NCI-H510A (cell line): ENCODE measurements at regions not wholly inside any gene's neighbourhood (a gene's known extent, or its start where the extent isn't known, plus 50 kb on each side); places are given as distances from the start of the nearest gene placed in this dataset.
A peak's percentile ranks its signal among the peaks of the same experiment; 100 is the strongest.
"Not testable (repeated sequence)": the region's sequence is repeated elsewhere in the genome, so short reads cannot be mapped to it uniquely, and the experiment has no call there.

Experiments used
- DNase-seq: peaks from one replicate; lab custom pipeline; 2025; lab: John Stamatoyannopoulos, UW

DNA sequence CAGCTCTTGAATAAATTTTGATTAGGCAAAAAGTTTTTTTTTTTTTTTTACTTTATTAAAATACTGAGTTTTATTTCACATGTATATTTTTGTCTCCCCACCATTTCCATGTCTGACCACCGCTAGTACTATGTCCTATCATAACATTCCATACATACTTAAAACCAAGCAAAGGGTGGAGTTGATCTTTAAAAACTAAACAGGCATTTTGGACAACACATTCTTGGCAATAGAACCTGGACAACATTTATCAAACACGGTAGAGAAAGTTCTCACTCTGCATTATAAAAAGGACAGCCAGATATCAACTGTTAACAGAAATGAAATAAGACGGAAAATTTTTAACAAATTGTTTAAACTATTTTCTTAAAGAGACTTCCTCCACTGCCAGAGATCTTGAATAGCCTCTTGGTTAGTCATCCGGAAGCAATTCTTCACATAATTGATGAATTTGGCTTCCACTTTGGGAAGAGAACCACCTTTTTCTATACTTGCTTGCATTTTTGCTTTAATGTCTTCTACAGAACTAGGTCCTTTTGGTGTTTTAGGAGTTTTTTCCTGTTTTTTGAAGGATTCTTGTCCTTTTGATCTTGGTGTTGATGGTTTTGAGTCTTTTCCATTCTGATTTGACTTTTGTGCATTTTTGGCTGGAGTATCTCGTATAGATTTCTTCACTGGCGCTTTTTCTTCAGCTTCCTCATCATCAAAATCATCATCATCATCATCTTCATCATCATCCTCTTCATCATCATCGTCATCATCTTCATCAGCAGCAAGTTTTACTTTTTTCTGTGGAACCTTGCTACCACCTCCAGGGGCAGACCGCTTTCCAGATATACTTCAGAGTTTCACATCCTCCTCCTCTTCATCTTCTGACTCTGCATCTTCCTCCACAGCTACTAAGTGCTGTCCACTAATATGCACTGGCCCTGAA lies 58.7 kb downstream of the POU5F2 start:
- DNase-seq, result not testable (repeated sequence)

DNA sequence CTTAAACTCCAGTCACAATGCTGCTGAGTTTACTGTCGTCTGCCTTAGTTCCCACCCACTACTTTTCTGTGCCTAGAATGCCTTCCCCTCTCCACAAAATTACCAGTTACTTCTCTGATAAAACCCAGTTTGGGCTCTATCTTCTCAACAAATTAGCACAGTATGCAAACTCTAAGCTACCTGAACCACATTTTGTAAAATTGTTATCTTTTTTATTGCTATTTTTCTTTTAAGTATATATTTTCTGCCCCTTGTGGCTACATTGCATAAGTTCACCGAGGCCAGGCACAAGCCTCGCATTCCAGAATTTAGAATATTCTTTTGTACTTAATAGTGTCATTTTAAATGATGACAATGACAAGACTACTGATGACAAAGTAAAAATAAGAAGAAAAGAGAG lies 60.0 kb downstream of the POU5F2 start:
- no peak for DNase-seq

DNA sequence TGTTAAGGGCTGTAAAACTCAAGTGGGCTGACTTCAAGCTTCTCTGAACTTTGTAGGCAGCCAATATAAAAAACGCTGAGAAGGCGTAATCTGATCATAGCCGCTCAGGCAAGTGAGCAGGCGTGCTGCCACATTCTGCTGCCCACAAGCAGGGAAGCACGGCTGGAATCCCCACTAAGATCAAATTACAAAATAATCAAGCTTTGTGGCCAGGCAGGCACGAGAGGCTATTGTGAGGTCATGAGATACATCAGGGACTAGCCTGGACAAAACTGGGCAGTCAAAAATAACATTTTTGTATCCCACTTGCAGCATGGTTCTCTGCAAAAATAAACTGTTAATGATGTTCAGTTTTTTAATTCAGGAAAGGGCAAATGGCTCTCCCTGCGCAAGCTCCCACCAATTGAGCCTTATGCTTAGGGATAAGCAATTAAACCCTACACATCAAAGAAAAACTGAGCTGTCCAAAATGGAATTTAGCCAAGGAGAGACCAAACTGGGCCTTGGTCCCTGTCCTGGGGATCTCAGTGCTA lies 64.0 kb downstream of the POU5F2 start:
- DNase-seq, result peak; percentile 86

DNA sequence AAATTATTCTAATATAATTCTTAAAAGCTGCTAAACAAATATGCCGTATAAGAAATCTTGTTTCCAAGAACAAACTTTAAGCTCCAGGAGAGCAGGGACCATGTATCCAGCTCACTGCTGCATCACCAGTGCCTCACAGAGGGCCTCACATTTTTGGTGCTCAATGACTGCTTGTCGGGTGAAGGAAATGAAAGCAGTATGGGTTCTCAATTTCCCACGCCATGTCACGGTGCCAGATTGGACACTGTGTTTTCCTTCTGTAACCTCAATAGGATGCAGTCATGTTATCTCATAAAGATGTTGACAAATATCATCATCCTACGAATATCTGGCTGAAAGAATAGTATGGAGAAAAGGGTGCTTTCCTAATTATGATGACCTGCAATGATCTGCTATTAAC lies 64.7 kb downstream of the POU5F2 start:
- DNase-seq, result no peak

DNA sequence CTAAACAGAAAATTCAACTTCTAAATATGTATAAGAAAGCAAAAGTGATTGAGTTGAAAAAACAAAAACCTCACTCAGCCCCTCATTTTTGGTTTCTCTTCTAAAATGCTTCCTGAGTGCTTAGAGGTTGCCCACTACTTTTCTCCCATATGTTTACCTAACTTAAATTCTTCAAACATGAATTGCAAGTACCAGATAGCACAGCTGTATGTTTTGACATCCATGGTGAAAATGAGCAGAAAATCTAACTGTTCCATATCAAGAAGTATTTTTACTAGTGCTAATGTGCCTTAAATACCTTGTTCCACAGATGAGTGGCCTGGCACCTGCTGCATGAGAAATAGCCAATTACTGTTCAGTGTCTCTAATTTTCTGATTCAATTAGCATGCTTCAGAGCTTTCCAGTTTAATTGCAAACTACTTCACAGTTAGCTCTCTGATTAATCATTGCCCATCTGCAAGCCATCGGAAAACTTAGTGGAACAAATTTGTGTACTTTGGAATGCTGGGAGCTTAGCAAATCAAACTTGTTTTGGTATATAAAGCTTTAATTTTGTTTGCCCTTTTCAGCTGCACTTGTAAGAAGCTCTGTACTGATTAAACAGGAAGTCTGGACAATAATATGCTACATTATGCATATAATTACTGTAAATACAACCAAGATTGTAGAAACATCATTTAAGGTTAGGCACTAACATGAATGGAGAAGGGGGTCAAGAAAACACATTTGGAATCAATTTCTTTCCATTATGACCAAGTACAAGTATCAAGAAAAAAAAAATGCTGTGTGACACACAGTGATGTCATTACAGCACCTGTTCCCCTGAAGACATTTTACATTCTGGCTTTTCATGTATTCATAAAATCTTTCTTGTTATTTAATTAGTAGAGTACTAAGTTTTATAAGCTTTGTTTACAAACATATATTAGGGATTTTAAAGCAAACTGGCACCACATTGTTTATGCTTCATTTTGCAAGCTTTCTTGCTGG lies 65.6 kb downstream of the POU5F2 start:
- DNase-seq, result no peak

DNA sequence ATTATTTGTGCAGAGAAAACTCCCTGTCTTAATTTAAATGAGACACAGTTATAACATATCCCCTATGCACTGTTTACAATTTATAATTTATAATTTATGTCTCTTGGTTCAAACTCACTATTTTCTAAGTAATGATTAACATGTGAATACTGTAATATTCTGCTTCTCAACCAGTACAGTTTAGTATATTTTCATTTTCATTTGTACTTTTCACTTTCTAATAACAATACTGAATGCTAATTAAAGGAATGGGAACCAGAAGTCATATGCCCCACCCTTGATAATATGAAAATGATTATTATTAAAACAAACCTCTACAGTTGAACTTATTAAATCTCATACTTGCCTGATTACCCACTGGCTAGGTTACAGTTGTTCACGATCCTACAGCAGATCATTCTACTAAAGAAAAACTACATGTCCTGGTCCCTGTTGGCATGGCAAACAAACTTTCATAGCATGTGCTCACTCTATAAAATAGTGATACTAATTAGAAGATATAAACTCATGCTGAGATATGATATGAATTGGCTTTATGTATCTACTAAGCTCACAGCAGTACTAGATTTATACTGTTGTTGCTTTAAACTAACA lies 66.4 kb downstream of the POU5F2 start:
- DNase-seq, result no peak

DNA sequence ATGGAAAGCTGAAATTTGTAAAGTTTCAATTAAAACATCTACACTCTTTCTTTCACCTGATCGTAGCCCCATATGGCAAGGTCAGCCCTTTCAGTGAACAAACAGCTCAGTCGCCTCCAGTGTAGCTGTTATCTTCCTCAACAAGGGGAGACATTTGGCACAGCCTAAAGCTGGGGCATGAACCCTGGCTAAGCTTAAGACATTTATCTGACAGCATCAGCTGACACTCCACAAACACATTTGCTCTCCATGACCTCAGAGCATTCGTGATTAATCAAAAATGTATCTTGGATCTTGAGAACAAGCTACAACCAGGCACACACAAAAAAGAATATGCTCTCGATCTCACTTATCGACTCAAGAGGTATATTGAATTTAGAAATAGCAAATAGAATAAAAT lies 67.3 kb downstream of the POU5F2 start:
- no peak for DNase-seq

DNA sequence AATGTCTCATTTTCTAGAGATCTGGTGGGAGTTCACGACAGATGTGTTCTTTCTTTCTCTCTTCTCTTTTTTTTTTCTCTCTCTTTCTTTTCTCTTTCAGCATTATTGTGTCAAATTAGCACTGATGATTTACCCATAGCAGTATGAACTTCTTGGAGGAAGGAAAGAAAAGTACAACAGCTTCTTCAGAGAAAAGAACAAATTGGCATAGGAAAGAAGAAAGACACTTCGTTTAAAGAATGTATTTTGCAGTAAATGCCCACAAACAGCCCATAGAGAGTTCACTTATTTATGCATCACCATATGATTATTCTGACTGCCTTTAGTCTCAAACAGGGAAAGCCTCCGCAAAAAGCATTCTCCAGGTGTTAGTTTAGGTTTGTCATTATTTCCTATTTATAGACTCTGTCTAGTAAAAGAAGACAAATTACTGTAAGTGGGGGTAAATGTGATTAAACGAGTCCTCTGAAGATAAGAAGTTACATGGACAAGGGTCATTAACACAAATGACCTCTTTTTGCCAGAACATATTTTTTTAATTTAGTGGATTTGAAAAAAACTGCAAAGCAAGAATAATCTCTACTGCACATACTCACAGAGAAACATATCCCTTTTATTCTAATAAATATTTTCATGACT lies 68.0 kb downstream of the POU5F2 start:
- DNase-seq, result no peak

DNA sequence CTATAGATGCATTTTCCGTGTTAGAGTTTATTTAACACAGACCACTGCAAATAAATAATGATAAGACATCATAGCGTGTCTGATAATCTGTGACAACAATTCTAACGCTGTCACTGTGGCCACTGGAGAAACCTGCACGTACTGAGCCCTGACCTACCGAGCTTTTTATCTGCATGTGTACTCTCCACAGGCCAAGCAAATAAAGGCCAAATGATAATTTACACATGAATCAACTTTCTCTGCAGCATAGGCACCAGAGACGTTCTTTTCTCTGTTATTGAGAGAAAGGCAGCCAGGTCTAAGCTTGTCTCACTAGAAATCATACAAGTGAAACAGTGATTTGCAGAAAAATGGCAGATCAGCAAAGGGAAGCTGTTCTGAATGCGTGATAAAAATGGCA lies 75.8 kb downstream of the POU5F2 start:
- no peak for DNase-seq

DNA sequence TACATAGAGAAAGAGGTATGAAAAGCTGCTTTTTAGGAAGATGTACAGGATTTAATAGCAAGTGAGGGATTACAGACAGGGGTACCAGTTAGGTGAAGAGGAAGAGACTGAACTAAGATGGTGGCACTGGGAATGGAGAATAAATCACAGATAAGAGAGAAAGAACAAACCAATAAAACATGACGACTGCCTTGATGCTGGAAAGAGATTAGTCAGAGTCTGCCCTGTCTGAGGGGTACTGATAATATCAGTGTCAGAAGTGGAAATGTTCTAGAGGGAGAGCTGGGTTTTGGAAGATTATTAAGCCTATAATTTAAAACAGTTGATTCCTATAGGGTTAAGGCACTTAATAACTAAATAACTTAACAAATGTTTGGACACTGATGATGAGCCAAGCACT lies 77.7 kb downstream of the NR2F1 start:
- no peak for DNase-seq

DNA sequence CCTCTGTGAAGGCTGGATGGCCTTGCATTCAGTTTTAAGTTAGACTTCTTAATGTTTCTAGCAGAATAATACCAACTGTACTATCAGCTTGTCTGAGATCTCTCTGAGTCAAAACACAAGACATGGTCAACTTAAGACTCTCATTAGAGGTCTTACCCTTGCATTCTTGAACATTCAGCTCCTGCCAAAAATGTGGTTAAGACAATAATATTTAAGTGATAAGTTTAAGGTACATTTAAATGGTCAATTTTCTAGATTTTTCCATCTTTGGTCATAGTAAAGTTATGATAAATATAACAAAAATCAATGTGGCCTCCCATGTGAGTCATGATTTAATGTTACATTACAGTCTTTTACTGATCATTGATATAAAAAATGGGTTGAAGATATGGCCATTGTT lies 75.0 kb downstream of the NR2F1 start:
- DNase-seq, result no peak

DNA sequence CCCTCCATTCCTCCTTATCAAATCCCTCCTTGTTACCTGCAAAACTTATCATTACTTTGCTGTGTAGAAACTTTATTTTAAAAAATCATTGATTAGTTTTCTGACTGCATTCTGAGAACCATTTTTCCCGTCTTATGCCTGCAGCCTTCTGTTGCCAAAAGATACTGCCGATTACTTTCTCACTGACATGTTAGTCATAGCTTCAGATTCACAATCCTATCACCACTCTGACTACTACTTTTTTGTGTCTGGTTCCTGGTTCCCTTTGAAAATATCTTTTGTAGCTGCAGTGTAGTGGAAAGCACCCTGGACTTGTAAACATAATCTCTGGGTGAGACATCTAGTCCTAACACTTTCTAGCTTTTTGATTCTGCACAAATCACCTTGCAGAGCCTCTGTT lies 71.7 kb downstream of the NR2F1 start:
- DNase-seq, result no peak

DNA sequence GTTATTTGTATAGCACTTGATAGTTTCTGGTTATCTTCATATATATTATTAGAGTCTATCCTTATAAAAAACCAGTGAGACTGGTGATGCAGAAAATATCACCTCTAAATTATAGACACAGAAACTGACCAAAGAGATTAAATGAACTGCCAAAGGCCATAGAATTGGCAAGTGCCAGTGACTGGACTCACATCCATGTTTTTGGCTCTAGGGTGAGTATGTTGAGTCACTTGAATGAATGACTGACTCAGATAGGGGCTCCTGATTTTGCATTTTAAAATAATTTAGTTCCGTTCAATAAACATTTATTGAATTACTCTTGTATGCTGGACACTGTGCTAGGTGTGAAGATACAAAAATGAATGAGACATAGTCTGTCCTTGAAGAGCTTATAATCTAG lies 70.7 kb downstream of the NR2F1 start:
- DNase-seq, result no peak

DNA sequence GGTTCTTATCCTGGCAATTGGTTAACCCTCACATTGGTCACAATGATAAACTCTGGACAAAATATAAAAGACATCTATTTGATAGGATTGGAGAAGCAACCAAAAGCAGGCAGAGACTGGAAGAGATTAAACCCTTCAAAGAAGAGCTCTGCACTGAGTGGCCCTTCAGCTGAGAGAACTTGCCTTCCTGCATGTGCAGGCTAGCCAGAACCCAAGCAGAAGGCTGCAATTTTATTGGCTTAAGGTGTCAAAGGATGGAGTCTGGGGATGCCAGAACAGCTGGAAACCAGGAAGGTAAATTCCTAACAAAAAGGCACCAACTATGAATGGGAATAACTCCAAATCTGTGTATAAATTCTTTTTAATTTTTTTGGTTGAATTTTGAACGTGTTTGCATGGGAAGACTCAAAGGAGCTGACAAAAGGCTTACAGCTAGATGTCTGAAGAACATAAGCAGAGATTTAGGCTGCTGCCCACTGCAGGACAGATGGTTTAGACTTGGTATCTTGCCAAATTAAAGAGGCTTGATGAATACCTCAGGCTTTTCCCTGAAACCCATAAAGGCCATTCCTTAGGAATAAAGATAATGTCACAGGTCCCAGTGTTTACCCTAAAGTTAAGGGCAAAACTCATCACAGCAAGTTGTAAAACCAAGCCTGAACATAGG lies 66.3 kb downstream of the NR2F1 start:
- no peak for DNase-seq

DNA sequence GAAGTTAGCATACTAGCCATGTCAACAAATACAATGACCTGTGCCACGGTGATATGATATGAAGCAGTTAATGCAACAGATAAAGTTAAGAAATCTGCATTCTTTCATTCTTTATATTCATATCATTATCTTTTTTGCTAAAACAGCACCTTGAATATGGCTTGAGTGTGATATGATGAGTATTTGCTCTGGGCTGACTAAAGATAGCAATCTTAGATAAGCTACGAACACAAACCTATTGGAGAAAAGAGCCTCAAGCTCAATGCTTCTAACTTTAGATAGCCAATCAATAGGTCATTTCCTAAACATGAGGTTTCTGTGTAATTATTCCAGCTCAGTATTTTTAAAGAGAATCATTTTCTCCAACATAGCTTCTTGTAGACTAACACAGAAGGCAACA lies 61.7 kb downstream of the NR2F1 start:
- no peak for DNase-seq
